ENCODE measurements at regions not wholly inside any gene's neighbourhood (a gene's known extent, or its start where the extent isn't known, plus 50 kb on each side); places are given as distances from the start of the nearest gene placed in this dataset.

DNA sequence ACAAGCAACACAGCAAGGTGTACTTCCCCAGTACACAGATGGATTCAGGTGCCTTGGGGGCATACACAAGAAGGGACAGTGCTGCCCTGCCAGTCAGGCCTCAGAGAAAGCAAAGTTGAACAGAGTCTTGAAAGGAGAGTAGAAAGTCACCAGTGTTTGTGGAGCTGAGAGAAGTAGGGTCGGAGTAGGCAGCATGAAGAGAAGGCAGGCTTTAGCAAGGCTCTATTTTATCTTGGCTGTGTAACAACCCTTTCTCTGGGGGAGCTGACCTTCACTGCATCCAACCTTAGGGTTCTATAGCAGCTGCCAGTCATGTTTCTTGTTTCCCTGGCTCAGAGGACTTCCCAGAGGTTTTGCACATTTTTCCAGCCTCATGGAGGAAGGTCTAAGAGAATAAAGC, 77.4 kb upstream of the BLID start:
- DNase-seq = no peak

DNA sequence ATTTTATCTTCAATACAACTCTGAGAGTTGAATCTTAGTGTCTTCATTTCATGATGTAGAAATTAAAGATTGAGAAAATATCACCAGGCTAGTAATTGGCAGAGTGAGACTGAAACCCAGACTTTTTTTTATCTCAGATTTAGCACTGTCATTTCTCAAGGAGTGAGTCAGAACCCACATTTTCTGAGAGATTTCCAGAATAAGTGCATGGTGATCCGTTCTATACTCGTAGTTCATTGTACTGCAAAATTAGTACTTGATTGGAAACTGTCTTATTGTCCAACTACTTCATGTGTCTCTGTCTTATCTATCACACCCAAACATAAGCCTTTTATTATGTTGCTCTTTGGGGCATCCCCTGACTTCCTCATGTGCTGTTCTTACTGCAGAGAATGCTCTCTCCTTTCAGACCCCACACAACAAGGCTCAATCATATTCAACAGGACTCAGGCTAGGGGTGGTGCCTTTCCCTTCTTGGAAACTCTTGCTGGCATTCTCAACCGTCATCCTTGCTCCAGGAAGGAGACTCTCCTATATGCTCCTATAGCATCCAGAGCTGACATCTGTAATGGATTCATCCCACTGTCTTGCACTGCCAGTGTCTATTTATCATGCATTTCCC, 76.7 kb upstream of the BLID start:
- peak; percentile 67 for DNase-seq

- no peak for DNase-seq
These were observed 74.8 kb upstream of the BLID start for GRCh38 chr11:122190768-122191167.

GRCh38 chr11:122189229-122189628, 73.2 kb upstream of the BLID start:
- DNase-seq = peak; percentile 98

DNA sequence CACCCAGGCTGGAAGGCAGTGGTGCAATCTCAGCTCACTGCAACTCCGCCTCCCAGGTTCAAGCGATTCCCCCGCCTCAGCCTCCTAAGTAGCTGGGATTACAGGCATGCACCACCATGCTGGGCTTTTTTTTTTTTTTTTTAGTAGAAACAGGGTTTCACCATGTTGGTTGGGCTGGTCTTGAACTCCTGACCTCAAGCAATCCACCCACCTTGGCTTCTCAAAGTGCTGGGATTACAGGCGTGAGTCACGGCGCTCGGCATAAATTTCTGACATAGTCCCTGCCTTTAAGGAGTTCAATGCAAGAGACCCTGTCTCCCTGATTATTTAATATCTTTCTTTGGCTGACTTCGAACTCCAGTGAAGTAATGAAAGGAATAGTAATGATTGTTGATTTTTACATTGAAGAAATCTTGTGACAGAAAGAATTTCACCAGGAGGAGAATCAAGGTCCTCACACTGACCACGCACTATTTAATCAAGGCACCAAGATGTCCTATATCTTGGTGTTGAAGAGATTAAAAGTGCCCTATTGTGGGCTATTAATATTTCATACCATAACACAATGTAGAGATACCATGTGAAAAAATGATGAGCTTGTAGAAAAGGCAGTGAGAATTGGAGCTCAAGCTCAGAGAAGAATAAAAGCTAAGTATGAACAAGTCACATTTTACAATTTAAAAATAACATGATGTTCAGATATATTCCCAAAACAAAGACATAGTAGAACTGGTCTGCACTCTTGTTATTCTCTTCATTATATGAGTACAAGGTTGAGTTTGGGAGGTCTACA, 71.6 kb upstream of the BLID start:
- DNase-seq = no peak

DNA sequence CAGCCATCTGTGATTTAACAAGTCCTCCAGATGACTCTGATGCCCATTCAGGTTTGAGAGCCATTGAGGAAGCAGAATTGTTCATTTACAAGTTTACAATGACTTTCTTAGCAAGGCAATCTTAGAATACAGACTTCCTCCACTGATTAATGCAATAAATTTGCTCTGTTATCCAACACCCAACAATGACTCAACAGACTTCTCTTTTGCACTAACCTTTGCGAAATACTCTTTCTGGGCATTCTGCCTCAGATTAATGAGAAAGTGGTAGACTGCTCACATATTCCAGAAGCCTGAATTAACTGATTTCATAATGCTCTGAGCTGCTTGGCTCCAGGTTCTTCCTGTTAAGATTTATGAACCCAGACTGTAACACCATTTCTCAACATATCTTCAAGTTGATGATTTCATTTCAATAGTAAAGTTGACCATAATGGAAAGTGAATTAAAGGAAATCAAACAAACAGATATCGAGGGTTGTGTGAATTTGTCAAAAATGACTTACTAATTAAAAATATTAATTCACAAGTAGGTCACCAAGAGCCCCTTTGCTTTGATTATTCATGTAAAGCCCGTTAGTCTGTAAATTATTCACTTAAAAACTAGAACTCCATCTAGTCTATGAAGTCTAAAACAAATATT, 70.5 kb upstream of the BLID start:
- peak; percentile 99 for DNase-seq

- DNase-seq = peak; percentile 53
These were observed 67.9 kb upstream of the BLID start for GRCh38 chr11:122183933-122184332.

- DNase-seq = no peak
These were observed 65.9 kb upstream of the BLID start for GRCh38 chr11:122181893-122182292.

- DNase-seq = no peak
These were observed 65.4 kb upstream of the BLID start for GRCh38 chr11:122181372-122181771.

DNA sequence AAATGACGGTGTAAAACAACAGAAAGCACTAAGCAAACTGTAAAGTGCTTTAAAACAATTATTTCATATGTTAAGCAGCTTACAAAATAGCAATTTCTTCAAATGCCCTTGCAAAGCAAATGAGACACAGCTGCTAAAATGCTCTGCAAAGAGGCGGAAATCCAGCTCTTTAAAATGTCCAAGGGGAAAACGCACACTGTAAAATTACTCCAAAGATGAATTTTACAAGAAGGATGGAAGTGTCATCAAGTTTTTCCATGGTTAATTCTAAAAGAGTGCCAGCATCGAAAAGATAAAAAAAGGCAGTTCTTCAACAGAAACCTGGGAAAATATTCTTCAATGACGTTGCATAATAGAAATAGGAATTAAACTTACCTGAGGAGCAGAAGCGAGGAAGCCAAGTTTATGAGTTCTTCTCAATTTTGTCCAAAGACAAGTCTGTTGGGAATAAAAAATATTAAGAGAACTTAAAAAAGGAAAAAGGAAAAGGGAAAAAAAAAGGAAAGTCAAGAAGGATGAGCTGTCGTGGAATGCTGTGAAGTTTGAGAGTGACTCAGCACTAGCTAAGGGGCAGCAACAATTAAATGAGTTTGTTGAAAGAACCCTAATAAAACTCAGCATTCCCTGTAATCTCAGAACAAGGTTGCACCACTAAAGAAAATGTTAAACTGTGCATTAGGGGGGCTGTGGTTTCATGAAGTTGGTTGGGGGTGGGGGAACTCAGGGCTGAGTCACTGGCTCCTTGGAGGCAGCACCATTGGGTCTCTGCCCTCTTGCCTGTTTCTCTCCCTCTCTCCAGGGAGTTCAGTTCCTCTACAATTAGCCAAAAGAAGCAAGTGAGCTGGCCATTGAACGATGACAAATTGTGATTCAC, 64.2 kb upstream of the BLID start:
- peak; percentile 100 for DNase-seq

DNA sequence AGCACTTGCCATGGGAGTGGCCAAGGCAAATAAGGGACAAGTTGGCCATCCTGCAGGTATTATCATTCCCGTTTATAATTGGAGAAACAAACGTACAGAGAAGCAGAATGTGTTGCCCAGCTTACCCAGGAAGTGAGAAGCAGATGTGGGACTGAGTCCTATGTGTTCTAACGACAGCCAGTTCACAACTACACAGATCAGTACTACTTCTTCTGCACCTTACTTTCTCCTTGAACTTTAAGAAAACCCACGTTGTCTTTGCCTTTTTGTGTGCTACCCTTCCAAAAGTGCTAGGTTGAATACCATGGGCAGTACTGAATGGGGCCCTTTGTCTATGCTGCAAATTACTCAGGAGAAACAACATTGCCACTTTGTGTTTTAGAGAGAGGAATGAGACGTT, 62.8 kb upstream of the BLID start:
- DNase-seq = no peak

DNA sequence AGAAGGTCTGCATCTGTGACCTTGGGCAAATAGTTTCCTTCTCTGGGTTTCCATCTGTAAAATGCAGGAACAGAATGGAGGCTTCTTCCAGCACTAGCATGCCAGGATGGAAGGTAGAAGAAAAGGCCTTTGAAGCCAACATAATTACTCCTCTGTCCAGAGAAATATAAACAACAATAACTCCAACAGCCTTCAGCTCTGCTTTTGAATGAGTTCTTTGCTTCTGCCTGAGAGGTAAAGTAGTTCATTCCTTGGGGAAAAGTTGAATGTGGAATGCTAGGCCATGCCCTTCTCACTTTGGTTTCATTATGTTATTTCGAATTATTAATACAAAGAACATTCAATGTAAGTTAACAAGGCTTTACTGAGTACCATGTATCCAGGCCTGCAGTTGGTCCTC, 61.2 kb upstream of the BLID start:
- no peak for DNase-seq

- DNase-seq = no peak
These were observed 60.6 kb upstream of the BLID start for GRCh38 chr11:122176651-122177050.

GRCh38 chr11:122175306-122175705, 59.3 kb upstream of the BLID start:
- DNase-seq = peak; percentile 47

DNA sequence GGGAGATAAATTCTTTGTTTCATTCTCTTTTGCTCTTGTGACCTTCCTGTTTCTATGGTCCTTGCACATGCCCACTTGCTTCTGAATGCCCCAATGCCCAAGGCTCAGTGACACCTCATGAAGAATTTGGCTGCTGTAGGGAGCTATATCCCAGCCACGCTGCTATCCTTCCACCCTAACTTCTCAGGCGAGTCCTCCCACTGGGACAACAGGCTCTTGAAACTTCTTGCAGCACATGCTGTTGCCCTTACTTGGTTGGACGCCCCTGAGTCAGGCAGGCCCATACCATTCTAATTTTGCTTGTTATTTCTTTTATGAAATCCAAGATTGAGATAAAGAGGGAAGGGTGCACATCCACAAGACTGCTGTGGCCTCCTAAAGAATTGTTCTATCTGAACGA, 57.6 kb upstream of the BLID start:
- no peak for DNase-seq

DNA sequence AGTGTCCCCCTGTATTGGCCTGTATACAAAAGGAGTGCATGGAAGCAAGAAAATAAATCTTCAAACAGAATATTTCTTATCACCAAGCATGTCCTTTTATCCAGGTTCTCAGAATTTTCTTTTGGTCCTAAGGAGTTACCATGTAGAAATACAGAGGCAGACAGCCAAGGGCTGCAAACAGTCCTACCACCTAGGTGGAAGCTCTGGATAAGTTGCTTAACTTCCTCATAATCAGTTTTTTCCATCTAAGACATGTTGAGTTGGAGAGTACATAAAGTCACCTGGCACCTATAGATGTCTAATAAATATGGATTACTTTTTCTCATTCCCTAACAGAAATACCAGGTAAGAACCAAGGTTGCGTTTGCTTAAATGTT, 57.0 kb upstream of the BLID start:
- DNase-seq = no peak

GRCh38 chr11:122172352-122173073, 56.5 kb upstream of the BLID start:
- peak; percentile 46 for DNase-seq

GRCh38 chr11:122170815-122171475, 54.9 kb upstream of the BLID start:
- peak; percentile 91 for DNase-seq

DNA sequence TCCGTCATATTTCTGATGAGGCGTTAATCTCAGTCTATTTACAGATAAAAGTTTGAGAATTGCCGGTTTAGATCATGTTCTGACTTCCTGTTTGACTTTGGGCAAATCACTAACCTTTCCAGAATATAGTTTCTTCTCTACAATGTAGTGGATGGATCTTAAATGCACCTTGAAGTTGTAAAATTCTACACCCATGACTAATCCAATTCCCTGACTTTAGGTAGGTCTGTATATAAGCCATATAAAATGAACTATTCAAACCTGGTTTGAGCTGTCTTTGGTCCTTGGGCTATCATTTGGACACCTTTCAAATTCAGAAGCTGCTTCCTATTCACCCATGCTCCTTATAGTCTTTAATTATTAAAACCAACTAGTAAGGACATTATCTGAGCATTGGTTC, 52.2 kb upstream of the BLID start:
- no peak for DNase-seq

GRCh38 chr11:122167100-122167499, 51.1 kb upstream of the BLID start:
- peak; percentile 89 for DNase-seq

DNA sequence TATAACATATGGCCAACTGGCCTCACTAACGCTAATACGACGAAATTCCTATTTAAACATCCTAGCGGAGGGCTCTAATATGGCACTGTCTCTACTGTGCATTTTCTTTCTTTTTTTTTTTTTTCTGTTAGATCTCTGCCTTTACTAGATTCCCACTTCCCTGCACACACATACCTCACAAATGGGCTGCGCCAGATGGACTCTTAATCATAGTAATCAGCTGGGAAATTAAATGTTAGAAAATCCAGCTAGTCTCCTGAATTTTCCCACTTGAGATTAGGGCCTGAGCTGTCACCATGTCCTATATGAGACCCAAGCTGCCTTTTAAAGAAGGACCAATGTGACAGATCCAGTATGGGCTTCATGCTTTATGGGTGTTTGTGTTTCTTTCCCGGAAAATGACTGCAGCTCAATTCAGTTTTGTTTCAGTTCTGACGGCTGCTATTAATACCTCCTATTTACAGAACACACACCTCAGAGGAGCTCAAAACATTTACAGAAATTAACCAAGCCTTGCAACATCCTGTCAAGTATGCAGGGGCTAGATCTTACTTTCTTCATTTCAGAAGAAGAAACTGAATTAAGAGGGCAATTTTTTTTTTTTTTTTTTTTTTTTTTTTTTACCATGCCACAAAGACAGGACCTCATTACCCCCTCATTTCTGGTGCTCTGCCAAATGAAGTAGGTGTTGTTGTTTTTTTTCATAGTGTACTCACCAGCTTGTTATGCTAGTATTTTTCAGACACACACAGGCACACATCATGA, 49.8 kb upstream of the BLID start:
- peak; percentile 37 for DNase-seq

Data from fibroblast of skin of right quadriceps (primary cell).